WTC11 (cell line): ENCODE measurements at regions not wholly inside any gene's neighbourhood (a gene's known extent, or its start where the extent isn't known, plus 50 kb on each side); places are given as distances from the start of the nearest gene placed in this dataset.

Experiments used
- ATAC-seq: fragments of 200-7000 bp; cut with Tn5 transposase; 2 replicates; pipeline ENCODE4 v1.10.0; 2021; ENCODE audit warnings: mild to moderate bottlenecking, moderate library complexity
- CTCF ChIA-PET: fragments of 300-600 bp; sonication (Branson Sonifier 250); formaldehyde crosslinking; loops from one replicate; lab custom pipeline; 2021; ENCODE audit warnings: antibody characterized with exemption; lab: Charles Lee
- POLR2A ChIA-PET: fragments of 350-600 bp; sonication (Branson Sonifier 250); formaldehyde crosslinking; loops from one replicate; lab custom pipeline; 2021; ENCODE audit warnings: antibody characterized with exemption; lab: Charles Lee
- DNase-seq: peaks from one replicate; pipeline ENCODE4 v3.0.0; 2021; ENCODE audit warnings: low spot score
- H3K27ac Mint-ChIP-seq: 2 replicates; pipeline ENCODE4 v1.8.0; 2021; ENCODE audit warnings: mixed read lengths
- H3K27me3 Mint-ChIP-seq: 2 replicates; pipeline ENCODE4 v1.8.0; 2021; ENCODE audit warnings: low read depth, mild to moderate bottlenecking, moderate library complexity, mixed read lengths
- H3K36me3 Mint-ChIP-seq: 2 replicates; pipeline ENCODE4 v1.8.0; 2021; ENCODE audit warnings: mixed read lengths
- H3K4me1 Mint-ChIP-seq: 2 replicates; pipeline ENCODE4 v1.8.0; 2022; ENCODE audit warnings: mixed read lengths
- H3K4me3 Mint-ChIP-seq: 2 replicates; pipeline ENCODE4 v1.8.0; 2021; ENCODE audit warnings: mild to moderate bottlenecking, moderate library complexity, mixed read lengths
- H3K9me3 Mint-ChIP-seq: 2 replicates; pipeline ENCODE4 v1.8.0; 2021; ENCODE audit warnings: mixed read lengths
- AR ChIP-seq: fragments of 250-450 bp; sonication (Bioruptor Pico); IDR thresholded peaks from 2 replicates; pipeline ENCODE4 v1.9.0; 2021; ENCODE audit warnings: mild to moderate bottlenecking
- E2F1 ChIP-seq: sonication (generic); formaldehyde crosslinking; IDR thresholded peaks from 2 replicates; pipeline ENCODE4 v1.8.0; 2022; ENCODE audit warnings: mild to moderate bottlenecking, missing genetic modification reagents
- EMX1 ChIP-seq: fragments of 250-450 bp; sonication (Bioruptor Pico); IDR thresholded peaks from 2 replicates; pipeline ENCODE4 v1.8.0; 2021; ENCODE audit warnings: mild to moderate bottlenecking
- FOXJ3 ChIP-seq: sonication (generic); formaldehyde crosslinking; IDR thresholded peaks from 2 replicates; pipeline ENCODE4 v1.9.0; 2021; ENCODE audit warnings: missing genetic modification reagents, mild to moderate bottlenecking, borderline replicate concordance
- FOXP4 ChIP-seq: sonication (generic); formaldehyde crosslinking; IDR thresholded peaks from 2 replicates; pipeline ENCODE4 v1.8.0; 2022; ENCODE audit warnings: mild to moderate bottlenecking, missing genetic modification reagents
- PRDM15 ChIP-seq: sonication (generic); formaldehyde crosslinking; IDR thresholded peaks from 2 replicates; pipeline ENCODE4 v1.8.0; 2022; ENCODE audit warnings: missing genetic modification reagents
- PREB ChIP-seq: sonication (generic); formaldehyde crosslinking; IDR thresholded peaks from 2 replicates; pipeline ENCODE4 v1.8.1; 2022; ENCODE audit warnings: mild to moderate bottlenecking, missing genetic modification reagents, moderate library complexity, borderline replicate concordance
- PRRX2 ChIP-seq: fragments of 250-450 bp; sonication (Bioruptor Pico); IDR thresholded peaks from 2 replicates; pipeline ENCODE4 v1.8.0; 2021; ENCODE audit warnings: mild to moderate bottlenecking
- TEAD1 ChIP-seq: sonication (generic); formaldehyde crosslinking; IDR thresholded peaks from 2 replicates; pipeline ENCODE4 v1.8.0; 2022; ENCODE audit warnings: mild to moderate bottlenecking, missing genetic modification reagents
- USF2 ChIP-seq: sonication (generic); formaldehyde crosslinking; IDR thresholded peaks from 2 replicates; pipeline ENCODE4 v1.8.1; 2023; ENCODE audit warnings: mild to moderate bottlenecking, missing genetic modification reagents, moderate library complexity
- ZNF138 ChIP-seq: sonication (generic); formaldehyde crosslinking; conservative IDR thresholded peaks from 2 replicates; pipeline ENCODE4 v1.8.1; 2022; ENCODE audit warnings: mild to moderate bottlenecking, moderate library complexity, missing genetic modification reagents
- ZNF219 ChIP-seq: sonication (generic); formaldehyde crosslinking; IDR thresholded peaks from 2 replicates; pipeline ENCODE4 v1.8.0; 2023; ENCODE audit warnings: missing genetic modification reagents, mild to moderate bottlenecking, borderline replicate concordance
- ZNF396 ChIP-seq: fragments of 250-450 bp; sonication (Bioruptor Pico); IDR thresholded peaks from 2 replicates; pipeline ENCODE4 v1.8.0; 2021; ENCODE audit warnings: mild to moderate bottlenecking, moderate library complexity, borderline replicate concordance
- ZNF423 ChIP-seq: fragments of 250-450 bp; sonication (Bioruptor Pico); IDR thresholded peaks from 2 replicates; pipeline ENCODE4 v2.1.2; 2022; ENCODE audit warnings: mild to moderate bottlenecking, moderate library complexity
- ZNF512 ChIP-seq: sonication (generic); formaldehyde crosslinking; IDR thresholded peaks from 2 replicates; pipeline ENCODE4 v1.8.1; 2022; ENCODE audit warnings: missing genetic modification reagents, borderline replicate concordance
- ZNF532 ChIP-seq: fragments of 250-450 bp; sonication (Bioruptor Pico); IDR thresholded peaks from 2 replicates; pipeline ENCODE4 v1.9.0; 2021; ENCODE audit warnings: mild to moderate bottlenecking, borderline replicate concordance
- ZNF671 ChIP-seq: fragments of 250-450 bp; sonication (Bioruptor Pico); IDR thresholded peaks from 2 replicates; pipeline ENCODE4 v1.8.0; 2021; ENCODE audit warnings: mild to moderate bottlenecking

- Mint-ChIP-seq H3K36me3 (no peaks in the 10 kb centered on the region), H3K27ac (no peak overlapping the region), H3K4me1 (no peaks in the 10 kb centered on the region), H3K27me3 (no peaks in the 10 kb centered on the region), H3K4me3 (no peak overlapping the region)
- DNase-seq (no peak), ATAC-seq (no peak)
- POLR2A ChIA-PET = no interaction called here
- TF ChIP-seq ZNF423 (CRISPR knock-in tag) = no peak
- no peak for TF ChIP-seq FOXJ3 (CRISPR knock-in tag)
- no peak for TF ChIP-seq ZNF138 (CRISPR knock-in tag)
- no peak for TF ChIP-seq ZNF512 (CRISPR knock-in tag)
- no peak for TF ChIP-seq ZNF532 (CRISPR knock-in tag)
- TF ChIP-seq USF2 (CRISPR knock-in tag) = no peak
- TF ChIP-seq AR (CRISPR knock-in tag) = no peak
- TF ChIP-seq PRRX2 (CRISPR knock-in tag) = no peak
- no peak for TF ChIP-seq ZNF671 (CRISPR knock-in tag)
- TF ChIP-seq PREB (CRISPR knock-in tag) = no peak
- TF ChIP-seq, all 79 proteins: peak for 0
- CTCF ChIA-PET = no interaction called here
- H3K9me3 Mint-ChIP-seq = no peaks in the 10 kb centered on the region
Measured at GRCh38 chr1:106223213-106223612, 833.3 kb upstream of the PRMT6 start.

GRCh38 chr1:106224426-106224825 is 832.0 kb upstream of the PRMT6 start:
- CTCF ChIA-PET = no interaction called here
- H3K36me3 Mint-ChIP-seq = no peaks in the 10 kb centered on the region
- H3K4me3 Mint-ChIP-seq = no peak overlapping the region
- no peaks in the 10 kb centered on the region for H3K4me1 Mint-ChIP-seq
- no peaks in the 10 kb centered on the region for H3K27me3 Mint-ChIP-seq
- POLR2A ChIA-PET = no interaction called here
- DNase-seq = no peak
- H3K27ac Mint-ChIP-seq = no peak overlapping the region
- ATAC-seq = no peak
- H3K9me3 Mint-ChIP-seq = no peaks in the 10 kb centered on the region
- no peak for TF ChIP-seq ZNF219 (CRISPR knock-in tag)
- TF ChIP-seq EMX1 (CRISPR knock-in tag) = no peak
- no peak for TF ChIP-seq E2F1 (CRISPR knock-in tag)
- TF ChIP-seq ZNF396 (CRISPR knock-in tag) = no peak
- no peak for TF ChIP-seq TEAD1 (CRISPR knock-in tag)
- no peak for TF ChIP-seq FOXP4
- no peak for TF ChIP-seq ZNF423 (CRISPR knock-in tag)
- no peak for TF ChIP-seq PRDM15 (CRISPR knock-in tag)
